NT2/D1 (cell line): ENCODE measurements at regions not wholly inside any gene's neighbourhood (a gene's known extent, or its start where the extent isn't known, plus 50 kb on each side); places are given as distances from the start of the nearest gene placed in this dataset.

Experiments used
- SUZ12 ChIP-seq: IDR thresholded peaks from 2 replicates; pipeline ENCODE4 v1.6.1; 2011; ENCODE audit not compliant: insufficient read length, insufficient read depth; ENCODE audit errors: extremely low read depth
- YY1 ChIP-seq: IDR thresholded peaks from 2 replicates; pipeline ENCODE4 v1.6.1; 2011; ENCODE audit not compliant: insufficient read length, insufficient read depth
- ZNF274 ChIP-seq: IDR thresholded peaks from 2 replicates; pipeline ENCODE4 v1.6.1; 2011; ENCODE audit warnings: mild to moderate bottlenecking, low read depth, low read length

- no peak for TF ChIP-seq SUZ12
- no peak for TF ChIP-seq YY1
- TF ChIP-seq ZNF274, result no peak
Observed at GRCh38 chr15:77696871-77697270, 64.2 kb upstream of the LINGO1 start.
